HG03139 (cell line): ENCODE measurements at regions not wholly inside any gene's neighbourhood (a gene's known extent, or its start where the extent isn't known, plus 50 kb on each side); places are given as distances from the start of the nearest gene placed in this dataset.

Experiments used
- ATAC-seq: cut with Tn5 transposase; IDR thresholded peaks from one replicate; pipeline ENCODE4 v1.9.1; 2021; ENCODE audit not compliant: unreplicated experiment

DNA sequence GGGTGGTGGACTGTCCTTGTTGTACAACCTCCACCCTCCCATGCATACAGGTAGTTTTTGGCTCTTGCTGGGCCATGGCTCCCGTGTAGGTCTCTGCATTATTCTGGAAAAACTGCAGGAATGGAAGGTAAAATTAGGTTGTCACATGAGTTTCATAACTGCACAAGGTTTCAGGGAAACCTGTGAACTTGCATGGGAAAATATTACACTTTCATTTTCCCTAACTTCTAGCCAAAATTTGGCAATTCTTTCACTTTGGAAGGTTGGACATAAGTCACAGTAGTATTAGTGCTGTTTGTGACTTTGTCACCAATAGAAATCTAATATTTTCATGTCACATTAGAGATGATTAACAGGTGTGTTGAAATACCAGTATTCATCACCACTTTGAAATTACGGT lies 118.1 kb upstream of the MGAT5 start:
- ATAC-seq = no peak

DNA sequence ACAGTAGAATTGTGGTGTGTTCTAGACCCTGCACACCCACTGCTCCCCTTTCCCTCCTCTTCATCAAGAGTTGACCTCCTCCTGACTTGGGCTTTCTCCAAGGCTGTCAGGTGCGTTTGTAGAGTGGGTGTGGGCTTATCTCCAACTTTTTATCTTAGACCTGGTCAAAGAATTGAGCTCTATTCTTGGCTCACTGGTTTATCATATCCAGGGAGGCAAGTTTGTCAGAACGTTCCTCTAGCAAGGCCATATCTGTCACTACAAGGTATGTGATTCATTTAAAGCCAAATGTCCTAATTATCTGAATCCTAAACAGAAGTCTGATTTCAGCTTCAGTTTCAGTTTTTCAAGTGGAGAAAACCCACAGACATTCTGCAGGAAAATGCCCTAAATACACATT lies 117.1 kb upstream of the MGAT5 start:
- no peak for ATAC-seq

DNA sequence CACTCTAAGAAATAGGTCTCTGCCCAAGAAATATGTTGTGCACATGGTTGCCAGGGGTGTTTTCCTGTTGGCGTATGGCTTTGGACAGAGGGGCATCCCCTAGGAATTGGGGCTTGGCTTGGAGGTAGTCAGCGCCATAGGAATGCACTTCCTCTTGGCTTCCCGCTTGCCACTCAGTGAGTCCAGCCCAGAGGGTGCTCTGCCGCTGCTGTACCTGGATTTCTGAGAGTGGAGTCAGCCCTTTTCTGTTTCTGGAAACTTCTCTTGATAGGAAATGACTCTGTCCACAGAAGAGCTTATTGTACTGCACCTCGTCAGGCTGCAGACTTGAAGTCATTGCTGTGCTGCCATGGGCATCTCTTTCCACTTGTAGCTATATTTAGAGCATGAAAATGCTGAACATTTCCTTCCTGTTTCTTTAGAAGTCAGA lies 116.7 kb upstream of the MGAT5 start:
- no peak for ATAC-seq

DNA sequence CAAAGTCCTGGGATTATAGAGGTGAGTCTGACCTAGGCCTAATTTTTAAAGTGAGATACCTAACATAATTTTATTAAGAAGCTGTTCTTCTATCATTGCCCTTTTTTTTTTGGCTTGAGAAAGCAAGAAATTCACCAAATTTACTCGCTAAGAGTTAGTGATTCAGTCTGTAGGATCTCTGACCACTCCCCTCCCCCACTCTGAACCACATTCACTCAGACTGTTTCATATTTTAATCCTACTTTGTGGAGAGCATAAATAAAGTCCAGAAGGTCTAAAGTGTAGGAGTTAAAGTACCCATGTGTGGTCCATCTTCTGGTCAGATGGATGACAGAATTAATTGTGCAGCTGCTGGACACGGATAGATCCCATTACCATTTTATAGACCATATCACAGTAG lies 115.8 kb upstream of the MGAT5 start:
- ATAC-seq = no peak

DNA sequence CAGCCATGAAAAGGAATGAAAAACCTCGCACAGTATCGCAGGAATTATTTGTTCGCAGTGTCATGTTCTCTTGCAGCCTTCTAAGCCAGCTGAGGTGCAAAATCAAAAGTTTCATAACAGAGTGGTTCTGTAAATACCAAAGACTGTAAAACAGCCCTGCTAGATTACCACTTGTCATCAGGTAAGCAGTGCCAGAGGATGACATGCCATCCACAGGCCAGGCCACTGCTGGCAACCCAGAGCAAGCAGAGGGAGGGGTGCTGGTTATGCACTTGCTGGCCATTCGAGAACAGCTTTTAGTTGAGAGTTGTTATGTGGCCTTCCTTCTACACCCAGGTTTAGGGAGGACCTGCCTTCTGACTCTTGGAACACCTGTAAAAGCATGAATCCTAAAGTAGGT lies 114.3 kb upstream of the MGAT5 start:
- ATAC-seq = no peak

DNA sequence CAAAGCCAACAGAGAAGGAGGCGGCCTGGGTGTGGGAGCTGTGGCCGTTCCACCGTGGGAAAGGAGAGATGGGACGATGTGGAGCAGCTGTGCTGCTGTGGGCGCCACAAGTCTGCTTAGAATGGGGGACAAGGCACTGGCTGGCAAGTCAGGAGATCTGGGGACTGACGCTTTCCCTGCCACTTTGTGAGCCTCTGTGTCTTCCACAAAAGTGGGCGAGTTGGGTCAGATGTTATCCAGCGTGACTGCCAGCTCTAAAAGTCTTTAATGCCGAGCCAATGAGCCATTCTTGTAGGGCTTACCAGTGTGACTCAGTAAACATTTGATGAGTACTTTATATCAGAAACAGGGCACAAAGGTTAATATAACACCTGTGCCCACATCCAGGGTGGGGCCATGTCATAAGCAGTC lies 113.6 kb upstream of the MGAT5 start:
- ATAC-seq = no peak

DNA sequence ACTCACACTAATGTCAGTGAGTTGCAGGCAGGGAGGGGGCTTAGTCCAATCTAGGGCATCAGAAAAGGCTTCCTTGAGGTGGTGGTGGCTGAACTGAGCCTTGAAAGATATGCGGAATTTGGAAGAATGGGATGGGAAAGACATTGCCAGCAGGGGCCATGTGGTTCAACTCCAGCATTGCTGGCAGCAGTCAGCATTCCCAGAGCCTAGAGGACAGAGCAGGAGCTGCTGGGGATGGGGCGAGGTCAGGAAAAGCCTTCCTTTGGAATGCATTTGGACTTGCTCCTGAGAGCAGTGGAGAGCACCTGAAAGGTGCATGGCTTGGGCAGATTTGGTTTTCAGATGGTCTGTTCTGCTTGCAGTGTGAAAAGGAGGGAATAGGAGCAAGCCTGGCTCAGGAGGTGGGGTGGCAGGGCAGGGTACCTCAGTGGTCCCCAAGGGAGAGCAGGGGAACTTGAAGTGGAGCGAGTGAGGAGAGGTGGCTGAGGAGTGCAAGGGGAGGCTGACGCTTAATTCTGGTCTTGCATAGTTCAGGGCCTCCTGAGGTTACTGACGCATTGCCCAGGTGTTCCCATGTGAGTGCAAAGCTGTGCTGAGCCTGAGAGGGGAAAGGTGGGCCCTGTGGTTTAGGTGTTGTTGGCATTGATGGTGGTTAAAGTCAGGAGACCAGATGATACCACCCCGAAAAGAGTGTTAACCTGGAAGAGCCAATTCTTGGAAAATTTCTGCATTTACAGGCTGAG lies 112.1 kb upstream of the MGAT5 start:
- no peak for ATAC-seq

DNA sequence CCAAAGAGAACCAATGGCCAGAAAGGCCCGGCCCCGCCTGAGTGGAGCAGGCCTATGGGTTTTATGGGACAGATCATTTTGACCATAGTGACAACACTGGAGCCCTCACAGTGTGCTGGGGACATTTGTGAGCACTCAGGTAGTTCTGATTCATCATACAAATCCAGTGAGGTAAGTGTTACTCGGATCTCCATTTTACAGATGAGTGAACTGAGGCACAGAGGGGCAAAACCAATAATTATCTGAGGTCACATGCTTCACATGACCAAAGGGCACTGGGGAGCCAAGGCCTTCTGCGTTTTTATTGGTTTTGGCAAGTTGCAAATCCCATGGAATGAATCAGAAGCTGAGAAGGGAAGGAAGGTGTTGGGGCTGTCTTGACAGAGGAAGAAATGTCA lies 111.5 kb upstream of the MGAT5 start:
- ATAC-seq = no peak

DNA sequence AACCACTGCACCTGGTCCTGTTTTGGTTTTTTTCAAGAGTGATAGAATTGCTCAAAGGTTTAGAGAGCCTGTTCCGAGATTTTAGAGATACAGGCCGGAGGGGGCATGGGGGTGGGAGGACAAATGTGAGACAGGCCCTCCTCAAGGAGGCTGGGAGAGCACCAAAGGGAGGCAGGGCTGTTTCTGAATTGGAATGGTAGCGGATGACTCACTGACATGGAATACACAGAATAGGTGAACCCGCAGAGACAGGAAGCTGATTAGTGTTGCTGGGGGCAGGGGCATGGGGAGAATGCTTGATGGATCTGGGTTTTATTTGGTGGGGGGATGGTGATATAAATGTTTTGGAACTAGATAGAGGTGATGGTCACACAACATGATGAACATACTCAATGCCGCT lies 111.0 kb upstream of the MGAT5 start:
- no peak for ATAC-seq

DNA sequence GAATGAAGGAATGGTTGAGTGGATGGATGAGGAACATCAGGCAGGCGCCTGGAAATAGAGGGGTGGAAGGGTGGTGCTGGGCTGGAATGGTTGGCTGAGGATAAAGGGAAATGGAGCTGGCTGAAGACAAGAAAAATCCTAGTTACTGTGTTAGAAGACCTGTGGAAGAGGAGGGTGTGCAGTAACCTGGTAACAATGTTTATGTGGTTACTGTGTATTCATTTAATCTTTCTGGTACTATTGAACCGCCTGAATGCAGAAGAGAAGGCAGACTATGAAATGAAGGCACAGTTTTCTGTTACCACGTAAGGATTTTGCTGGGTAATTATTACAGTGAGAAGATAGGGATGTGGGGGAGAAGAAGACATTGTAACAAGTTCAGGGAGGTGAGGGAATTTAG lies 110.3 kb upstream of the MGAT5 start:
- ATAC-seq = no peak

DNA sequence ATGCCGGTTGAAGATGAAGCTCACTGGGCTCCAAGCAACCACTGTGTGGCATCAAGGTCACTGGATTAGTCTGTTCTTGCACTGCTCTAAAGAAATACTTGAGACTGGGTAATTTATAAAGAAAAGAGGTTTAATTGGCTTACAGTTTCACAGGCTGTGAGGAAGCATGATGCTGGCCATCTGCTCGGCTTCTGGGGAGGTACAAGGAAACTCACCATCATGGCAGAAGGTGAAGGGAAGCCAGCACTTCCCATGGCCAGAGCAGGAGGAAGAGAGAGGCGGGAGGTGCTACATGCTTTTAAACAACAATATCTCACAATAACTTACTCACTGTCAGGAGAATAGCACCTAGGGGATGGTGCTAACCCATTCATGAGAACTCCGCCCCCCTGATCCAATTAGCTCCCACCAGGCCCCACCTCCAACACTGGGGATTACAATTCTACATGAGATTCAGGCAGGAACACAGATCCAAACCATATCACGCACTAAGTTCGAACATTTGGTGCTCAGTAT lies 109.7 kb upstream of the MGAT5 start:
- no peak for ATAC-seq

DNA sequence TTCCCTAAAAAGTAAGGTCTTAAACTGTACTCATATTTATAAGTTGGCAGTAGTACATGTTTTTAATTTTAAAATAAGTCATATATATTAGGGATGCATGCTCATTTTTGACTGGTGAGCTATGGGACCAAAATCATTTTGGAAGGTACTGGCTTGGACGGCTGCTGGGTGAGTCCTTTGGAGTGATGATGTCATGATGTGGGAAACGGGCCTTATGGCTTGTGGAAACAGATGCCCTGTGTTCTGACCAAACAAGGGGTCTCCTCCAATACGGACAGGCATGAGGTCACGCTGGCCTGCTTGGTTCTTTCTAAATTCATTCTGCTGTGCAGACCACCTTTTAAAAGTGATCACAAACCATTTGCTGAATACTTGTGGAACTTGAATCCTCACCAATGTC lies 109.2 kb upstream of the MGAT5 start:
- no peak for ATAC-seq

DNA sequence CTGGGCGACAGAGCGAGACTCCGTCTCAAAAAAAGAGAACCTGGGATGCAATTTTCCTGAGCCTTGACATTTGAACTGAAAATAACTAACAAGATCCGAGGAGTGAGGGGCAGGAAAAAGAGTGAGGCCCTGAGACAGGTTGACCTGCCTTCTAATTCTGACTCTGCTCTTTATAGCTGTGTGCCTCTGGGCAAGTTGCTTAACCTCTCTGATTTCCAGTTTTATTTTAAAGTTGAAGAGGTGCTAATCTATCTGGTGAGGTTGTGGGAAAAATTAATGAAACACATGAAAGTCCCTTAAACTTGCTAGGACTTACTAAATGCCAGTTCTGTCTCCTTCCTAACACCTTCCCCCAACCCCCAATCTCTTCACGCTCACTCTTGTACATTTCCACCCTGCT lies 108.4 kb upstream of the MGAT5 start:
- ATAC-seq = no peak

DNA sequence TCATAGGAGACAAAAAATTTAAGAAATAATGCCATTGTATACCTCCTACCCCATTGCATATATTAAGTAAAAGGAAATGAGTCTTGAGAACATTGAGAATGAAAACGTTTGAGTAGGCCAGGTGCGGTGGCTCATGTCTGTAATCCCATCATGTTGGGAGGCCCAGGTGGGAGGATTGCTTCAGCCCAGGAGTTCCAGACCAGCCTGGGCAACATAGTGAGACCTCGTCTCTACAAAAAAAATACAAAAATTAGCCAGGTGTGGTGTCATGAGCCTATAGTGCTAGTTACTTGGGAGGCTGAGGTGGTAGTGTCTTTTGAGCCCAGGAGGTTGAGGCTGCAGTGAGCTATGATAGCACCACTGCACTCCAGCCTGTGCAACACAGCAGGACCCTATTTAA lies 107.7 kb upstream of the MGAT5 start:
- no peak for ATAC-seq

DNA sequence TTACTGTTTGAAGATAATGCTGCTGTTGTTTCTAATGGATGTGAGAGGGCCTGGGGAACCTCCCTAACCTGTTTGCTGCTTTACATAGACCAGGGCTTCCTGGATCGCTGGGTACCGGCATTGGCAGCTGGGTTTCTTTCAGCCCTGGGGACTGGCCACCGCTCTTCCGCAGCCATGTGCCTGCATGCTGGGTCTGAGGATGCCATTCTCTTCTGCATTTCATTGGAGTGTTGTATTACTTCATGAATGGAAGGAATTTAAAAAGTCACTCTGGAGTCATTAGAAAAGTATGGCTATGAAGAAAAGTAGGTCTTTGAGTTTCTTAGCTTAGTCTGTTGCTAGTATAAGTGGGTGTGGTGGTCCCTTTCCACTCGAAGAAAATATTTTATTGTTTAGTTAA lies 107.3 kb upstream of the MGAT5 start:
- no peak for ATAC-seq

DNA sequence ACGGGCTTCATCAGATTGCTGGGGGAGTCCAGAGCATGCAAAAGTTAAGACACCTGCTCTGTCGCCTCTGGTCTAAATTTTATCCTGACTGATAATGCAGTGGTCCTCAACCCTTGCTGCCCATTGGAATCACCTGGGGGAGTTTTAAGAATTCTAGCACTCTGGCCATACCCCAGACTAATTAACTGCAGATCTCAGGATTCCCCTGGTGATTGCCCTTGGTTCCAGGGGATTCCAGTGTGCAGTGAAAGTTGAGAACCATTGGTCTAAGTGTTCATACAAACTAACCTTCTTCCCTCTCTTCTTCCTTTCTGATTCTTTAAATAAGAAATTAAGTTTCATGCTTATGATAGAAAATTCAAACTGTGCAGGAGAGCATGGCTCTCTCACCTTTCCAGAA lies 105.7 kb upstream of the MGAT5 start:
- ATAC-seq = no peak

DNA sequence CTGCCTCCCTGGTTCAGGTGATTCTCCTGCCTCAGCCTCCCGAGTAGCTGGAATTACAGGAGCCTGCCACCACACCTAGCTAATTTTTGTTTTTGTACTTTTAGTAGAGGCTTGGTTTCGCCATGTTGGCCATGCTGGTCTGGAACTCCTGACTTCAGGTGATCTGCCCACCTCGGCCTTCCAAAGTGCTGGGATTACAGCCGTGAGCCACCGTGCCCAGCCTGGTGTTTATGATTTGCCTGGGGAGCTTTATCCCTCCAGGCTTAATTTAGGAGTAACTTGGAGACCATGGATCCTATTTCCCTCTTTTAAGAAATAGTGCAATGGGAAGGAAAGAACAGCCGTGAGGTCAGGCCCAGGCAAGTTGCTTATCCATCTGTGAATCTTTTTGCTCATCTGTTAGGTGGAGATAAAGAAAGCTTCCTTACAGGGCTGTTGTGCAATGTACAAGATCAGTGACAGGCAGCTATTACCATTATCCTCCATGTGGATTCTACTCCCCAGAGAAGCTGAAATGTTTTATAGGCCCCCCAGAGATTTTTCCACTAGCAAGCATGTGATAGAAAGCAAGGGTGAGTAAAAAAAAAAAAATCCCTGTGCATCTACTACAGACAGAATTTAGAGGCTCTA lies 104.9 kb upstream of the MGAT5 start:
- ATAC-seq = no peak

DNA sequence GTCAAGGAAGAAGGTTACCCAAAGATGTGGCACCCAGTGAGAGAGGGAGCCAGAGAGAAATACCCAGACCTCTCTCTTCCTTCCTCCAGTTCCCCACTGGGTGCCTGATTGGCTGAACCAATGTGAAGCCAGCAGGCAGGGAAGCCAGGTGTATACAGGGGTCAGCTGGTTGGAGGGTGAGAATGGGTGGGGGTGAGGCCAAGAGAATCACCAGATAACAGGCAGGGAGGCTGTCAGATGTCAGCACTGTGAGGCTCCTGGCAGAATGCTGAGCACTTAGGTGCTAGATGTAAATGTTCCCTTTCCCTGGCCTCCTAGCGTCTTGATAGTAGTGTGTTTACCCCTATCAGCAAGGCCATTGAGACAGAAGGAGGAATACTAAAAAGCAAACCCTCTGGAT lies 104.0 kb upstream of the MGAT5 start:
- ATAC-seq = no peak

DNA sequence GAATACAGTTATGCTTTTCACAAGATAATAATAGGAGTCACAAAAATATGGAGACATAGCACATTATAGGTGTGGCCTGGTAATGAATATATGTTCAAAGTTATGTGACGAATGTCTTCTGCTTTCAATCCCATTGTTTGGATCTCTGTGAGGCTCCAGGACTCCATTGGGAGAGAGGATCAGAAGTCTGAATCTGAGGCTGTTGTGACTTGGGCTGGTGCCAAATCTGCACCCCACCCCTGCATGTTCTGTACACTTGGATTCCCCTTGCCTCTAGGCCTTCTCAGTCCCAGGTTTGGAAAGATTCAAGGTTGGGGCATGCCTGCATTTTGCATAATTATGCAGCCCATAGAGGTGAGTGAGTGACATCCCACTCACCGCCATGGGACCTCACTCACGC lies 103.1 kb upstream of the MGAT5 start:
- no peak for ATAC-seq

DNA sequence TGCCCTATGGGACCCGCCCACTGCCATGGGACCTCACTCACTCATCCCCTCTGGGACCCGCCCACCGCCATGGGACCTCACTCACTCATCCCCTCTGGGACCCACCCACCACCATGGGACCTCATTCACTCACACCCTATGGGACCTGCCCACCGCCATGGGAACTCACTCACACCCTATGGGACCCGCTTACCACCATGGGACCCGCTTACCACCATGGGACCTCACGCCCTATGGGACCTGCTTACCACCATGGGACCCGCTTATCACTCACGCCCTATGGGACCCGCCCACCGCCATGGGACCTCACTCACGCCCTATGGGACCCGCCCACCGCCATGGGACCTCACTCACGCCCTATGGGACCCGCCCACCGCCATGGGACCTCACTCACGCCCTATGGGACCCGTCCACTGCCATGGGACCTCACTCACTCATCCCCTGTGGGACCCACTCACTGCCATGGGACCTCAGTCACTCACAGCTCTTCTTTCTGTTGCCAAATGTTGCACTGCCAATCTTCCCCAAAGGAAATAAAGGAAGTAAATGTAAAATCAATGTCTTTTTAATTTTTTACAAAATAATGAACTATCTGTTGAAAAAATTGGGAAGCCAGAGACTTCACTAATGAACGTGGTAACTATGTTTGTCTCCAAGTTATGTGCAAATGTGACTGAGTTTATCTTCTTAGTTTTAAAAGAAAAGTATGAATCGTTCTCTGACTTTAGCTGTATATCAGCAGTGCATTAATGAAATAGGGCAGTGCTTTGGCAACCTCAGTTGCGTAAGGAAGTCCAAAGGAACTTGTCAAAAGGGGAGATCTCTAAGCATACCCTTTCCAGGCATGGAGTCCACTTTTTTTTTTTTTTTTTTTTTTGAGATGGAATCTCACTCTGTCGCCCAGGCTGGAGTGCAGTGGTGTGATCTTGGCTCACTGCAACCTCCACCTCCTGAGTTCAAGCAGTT lies 101.5 kb upstream of the MGAT5 start:
- no peak for ATAC-seq

DNA sequence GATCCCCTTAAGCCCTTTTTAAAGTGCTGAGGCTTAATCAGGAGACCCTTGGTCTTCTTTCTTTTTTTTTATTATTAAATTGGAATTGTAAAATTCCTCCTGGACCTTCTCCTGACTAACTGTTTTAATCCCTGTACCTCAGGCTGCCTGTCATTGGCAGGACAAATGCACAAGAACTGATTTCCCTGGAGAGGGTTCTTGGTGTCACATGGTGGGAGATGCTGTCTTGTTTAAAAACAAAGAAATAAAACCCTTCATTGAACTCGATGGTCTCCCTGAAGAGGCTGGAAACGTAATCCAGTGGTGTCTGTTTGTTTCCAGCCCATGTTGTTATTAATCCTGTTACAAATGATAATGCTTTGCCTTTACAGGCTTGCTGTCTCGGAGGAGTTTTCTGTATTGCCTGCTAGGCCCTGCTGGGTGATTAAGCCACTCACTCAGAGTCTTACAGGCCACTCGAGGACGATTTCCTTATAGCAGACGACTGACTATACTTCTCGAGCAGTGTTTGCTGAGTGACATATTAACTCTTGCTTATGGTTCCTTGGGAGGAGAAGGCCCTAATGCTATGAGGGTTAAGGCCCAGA lies 100.5 kb upstream of the MGAT5 start:
- ATAC-seq = no peak
